HEK293 (cell line): ENCODE measurements at regions not wholly inside any gene's neighbourhood (a gene's known extent, or its start where the extent isn't known, plus 50 kb on each side); places are given as distances from the start of the nearest gene placed in this dataset.

ENCODE experiments used
- CTCF ChIP-seq: fragments of 450-650 bp; formaldehyde crosslinking; IDR thresholded peaks from 2 replicates; pipeline ENCODE4 v1.5.1; 2016; ENCODE audit warnings: missing biosample characterization, missing genetic modification characterization
- HOXD13 ChIP-seq: sonication (generic); formaldehyde crosslinking; IDR thresholded peaks from 2 replicates; pipeline ENCODE4 v1.8.0; 2022; ENCODE audit warnings: missing genetic modification reagents, borderline replicate concordance
- SCRT1 ChIP-seq: fragments of 450-650 bp; formaldehyde crosslinking; IDR thresholded peaks from 2 replicates; pipeline ENCODE4 v1.5.1; 2016; ENCODE audit warnings: missing biosample characterization, missing genetic modification characterization, borderline replicate concordance
- WT1 ChIP-seq: fragments of 450-650 bp; formaldehyde crosslinking; IDR thresholded peaks from 2 replicates; pipeline ENCODE4 v1.5.1; 2016; ENCODE audit warnings: missing biosample characterization, missing genetic modification characterization
- ZNF114 ChIP-seq: fragments of 450-650 bp; formaldehyde crosslinking; IDR thresholded peaks from 2 replicates; pipeline ENCODE4 v1.5.0; 2017; ENCODE audit warnings: missing biosample characterization, missing genetic modification characterization
- ZNF274 ChIP-seq, 2 experiments: fragments of 200-500 bp in 1 of 2; fragments of 450-650 bp in 1 of 2; sonication (Bioruptor generic) in 1 of 2; formaldehyde crosslinking in 1 of 2; IDR thresholded peaks; 2 replicates each; pipeline versions ENCODE4 v1.5.1 to v1.6.1; 2014 to 2016; ENCODE audit warnings: borderline replicate concordance in 1 of 2, inconsistent platforms in 1 of 2, low read length in 1 of 2, missing biosample characterization in 1 of 2, missing genetic modification characterization in 1 of 2
- ZNF335 ChIP-seq: fragments of 450-650 bp; formaldehyde crosslinking; conservative IDR thresholded peaks from 2 replicates; pipeline ENCODE4 v1.5.1; 2016; ENCODE audit warnings: missing biosample characterization, missing genetic modification characterization
- ZNF354C ChIP-seq: fragments of 450-650 bp; formaldehyde crosslinking; IDR thresholded peaks from 2 replicates; pipeline ENCODE4 v1.5.1; 2016; ENCODE audit warnings: missing biosample characterization, missing genetic modification characterization, low read depth, borderline replicate concordance
- ZNF660 ChIP-seq: fragments of 450-650 bp; IDR thresholded peaks from 2 replicates; pipeline ENCODE4 v1.5.1; 2018; ENCODE audit warnings: missing biosample characterization, mild to moderate bottlenecking, missing genetic modification characterization
- ZNF830 ChIP-seq: fragments of 450-650 bp; IDR thresholded peaks from 2 replicates; pipeline ENCODE4 v1.5.0; 2018; ENCODE audit warnings: missing biosample characterization, missing genetic modification characterization, low read depth, mild to moderate bottlenecking, moderate library complexity
- TF ChIP-seq, protein P1 (sequence below): fragments of 450-650 bp; formaldehyde crosslinking; IDR thresholded peaks from 2 replicates; pipeline ENCODE4 v1.5.1; 2016; ENCODE audit warnings: missing biosample characterization, missing genetic modification characterization
- TF ChIP-seq, protein P2 (sequence below): fragments of 450-650 bp; formaldehyde crosslinking; IDR thresholded peaks from 2 replicates; pipeline ENCODE4 v1.5.1; 2017; ENCODE audit warnings: missing biosample characterization, missing genetic modification characterization

DNA sequence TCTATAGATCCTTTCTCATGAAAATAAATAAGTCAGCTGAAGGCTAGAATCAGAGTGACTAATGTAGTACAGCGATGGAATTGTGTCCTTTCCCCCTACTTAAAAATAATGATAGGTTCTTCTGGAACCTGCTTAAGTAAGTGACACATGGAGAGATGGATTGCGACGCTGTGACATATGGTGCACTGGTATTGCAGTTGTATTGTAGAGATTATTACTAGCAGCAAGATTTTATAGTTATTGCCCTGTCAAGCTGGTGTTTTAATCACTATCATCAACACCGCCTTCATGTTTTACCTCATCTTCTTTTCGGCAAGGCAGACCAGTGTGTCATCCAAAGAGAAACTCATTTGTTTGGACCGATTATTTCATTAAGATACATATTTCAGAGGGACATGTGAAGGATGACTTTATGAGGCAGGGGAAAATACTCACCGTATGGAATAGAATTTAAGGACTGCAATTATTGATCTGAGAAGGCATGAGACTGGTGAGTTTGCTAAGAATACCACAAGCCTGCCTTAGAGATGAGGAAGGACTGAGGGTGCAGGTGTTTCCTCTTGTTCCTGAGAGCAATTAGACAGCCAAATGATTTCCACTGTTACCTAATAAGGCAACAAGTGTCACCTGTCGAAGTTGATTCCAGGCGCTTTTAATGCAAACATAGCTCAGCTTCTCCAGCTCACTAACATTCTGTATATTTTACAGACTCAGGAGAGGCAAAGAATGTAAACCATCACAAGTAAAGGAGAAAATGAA lies 1855.5 kb downstream of the MAT2B start:
- TF ChIP-seq CTCF (tag by site-specific recombination): no peak
- no peak for TF ChIP-seq ZNF114 (tag by site-specific recombination)
- no peak for TF ChIP-seq SCRT1 (tag by site-specific recombination)
- TF ChIP-seq, protein P1, sequence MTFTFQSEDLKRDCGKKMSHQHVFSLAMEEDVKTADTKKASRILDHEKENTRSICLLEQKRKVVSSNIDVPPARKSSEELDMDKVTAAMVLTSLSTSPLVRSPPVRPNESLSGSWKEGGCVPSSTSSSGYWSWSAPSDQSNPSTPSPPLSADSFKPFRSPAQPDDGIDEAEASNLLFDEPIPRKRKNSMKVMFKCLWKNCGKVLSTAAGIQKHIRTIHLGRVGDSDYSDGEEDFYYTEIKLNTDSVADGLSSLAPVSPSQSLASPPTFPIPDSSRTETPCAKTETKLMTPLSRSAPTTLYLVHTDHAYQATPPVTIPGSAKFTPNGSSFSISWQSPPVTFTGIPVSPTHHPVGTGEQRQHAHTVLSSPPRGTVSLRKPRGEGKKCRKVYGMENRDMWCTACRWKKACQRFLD (tag by site-specific recombination): no peak
- TF ChIP-seq ZNF274 (IDR thresholded peaks at IDR 0.05; ENCODE audit: low read length): no peak
- TF ChIP-seq ZNF274 (tag by site-specific recombination; IDR thresholded peaks at IDR 0.05; ENCODE audit: borderline replicate concordance): no peak
- no peak for TF ChIP-seq ZNF335 (tag by site-specific recombination)
- TF ChIP-seq HOXD13: no peak
- TF ChIP-seq ZNF830 (tag by site-specific recombination): no peak
- no peak for TF ChIP-seq WT1 (tag by site-specific recombination)
- no peak for TF ChIP-seq ZNF660 (tag by site-specific recombination)
- TF ChIP-seq ZNF354C: no peak
- TF ChIP-seq, protein P2, sequence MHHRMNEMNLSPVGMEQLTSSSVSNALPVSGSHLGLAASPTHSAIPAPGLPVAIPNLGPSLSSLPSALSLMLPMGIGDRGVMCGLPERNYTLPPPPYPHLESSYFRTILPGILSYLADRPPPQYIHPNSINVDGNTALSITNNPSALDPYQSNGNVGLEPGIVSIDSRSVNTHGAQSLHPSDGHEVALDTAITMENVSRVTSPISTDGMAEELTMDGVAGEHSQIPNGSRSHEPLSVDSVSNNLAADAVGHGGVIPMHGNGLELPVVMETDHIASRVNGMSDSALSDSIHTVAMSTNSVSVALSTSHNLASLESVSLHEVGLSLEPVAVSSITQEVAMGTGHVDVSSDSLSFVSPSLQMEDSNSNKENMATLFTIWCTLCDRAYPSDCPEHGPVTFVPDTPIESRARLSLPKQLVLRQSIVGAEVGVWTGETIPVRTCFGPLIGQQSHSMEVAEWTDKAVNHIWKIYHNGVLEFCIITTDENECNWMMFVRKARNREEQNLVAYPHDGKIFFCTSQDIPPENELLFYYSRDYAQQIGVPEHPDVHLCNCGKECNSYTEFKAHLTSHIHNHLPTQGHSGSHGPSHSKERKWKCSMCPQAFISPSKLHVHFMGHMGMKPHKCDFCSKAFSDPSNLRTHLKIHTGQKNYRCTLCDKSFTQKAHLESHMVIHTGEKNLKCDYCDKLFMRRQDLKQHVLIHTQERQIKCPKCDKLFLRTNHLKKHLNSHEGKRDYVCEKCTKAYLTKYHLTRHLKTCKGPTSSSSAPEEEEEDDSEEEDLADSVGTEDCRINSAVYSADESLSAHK: no peak
